HFFc6 (cell line): ENCODE measurements at regions not wholly inside any gene's neighbourhood (a gene's known extent, or its start where the extent isn't known, plus 50 kb on each side); places are given as distances from the start of the nearest gene placed in this dataset.

Experiments
- DNase-seq: peaks from one replicate; pipeline ENCODE4 v3.0.0-alpha.2; 2018
- H3K27ac Mint-ChIP-seq: 2 replicates; pipeline ENCODE4 v1.8.0; 2020; ENCODE audit warnings: mild to moderate bottlenecking, mixed read lengths
- H3K27me3 Mint-ChIP-seq: 2 replicates; pipeline ENCODE4 v1.8.0; 2021; ENCODE audit warnings: mild to moderate bottlenecking, moderate library complexity, mixed read lengths; ENCODE audit not compliant: insufficient read depth
- H3K36me3 Mint-ChIP-seq: 2 replicates; pipeline ENCODE4 v1.8.0; 2021; ENCODE audit warnings: low read depth, mixed read lengths
- H3K4me1 Mint-ChIP-seq: 2 replicates; pipeline ENCODE4 v1.8.0; 2020; ENCODE audit warnings: low read depth, mixed read lengths
- H3K4me3 Mint-ChIP-seq: 2 replicates; pipeline ENCODE4 v1.8.0; 2020; ENCODE audit warnings: mild to moderate bottlenecking, moderate library complexity, mixed read lengths
- H3K9me3 Mint-ChIP-seq: 2 replicates; pipeline ENCODE4 v1.8.0; 2020; ENCODE audit warnings: mild to moderate bottlenecking, mixed read lengths
- TF ChIP-seq, protein P1 (sequence below): fragments of 200-600 bp; sonication (generic); IDR thresholded peaks from 2 replicates; pipeline ENCODE4 v1.5.0; 2021; ENCODE audit warnings: antibody characterized with exemption, mild to moderate bottlenecking

GRCh38 chr2:128439791-128440665, 121.4 kb upstream of the HS6ST1 start:
- Mint-ChIP-seq H3K9me3 (no peaks in the 10 kb centered on the region), H3K27ac (no peak overlapping the region), H3K4me1 (peaks cover 12% of the 10 kb centered on the region; the same call in 1 of the 2 replicates), H3K36me3 (no peaks in the 10 kb centered on the region), H3K27me3 (peaks cover 20% of the 10 kb centered on the region), H3K4me3 (no peak overlapping the region)
- TF ChIP-seq, protein P1, sequence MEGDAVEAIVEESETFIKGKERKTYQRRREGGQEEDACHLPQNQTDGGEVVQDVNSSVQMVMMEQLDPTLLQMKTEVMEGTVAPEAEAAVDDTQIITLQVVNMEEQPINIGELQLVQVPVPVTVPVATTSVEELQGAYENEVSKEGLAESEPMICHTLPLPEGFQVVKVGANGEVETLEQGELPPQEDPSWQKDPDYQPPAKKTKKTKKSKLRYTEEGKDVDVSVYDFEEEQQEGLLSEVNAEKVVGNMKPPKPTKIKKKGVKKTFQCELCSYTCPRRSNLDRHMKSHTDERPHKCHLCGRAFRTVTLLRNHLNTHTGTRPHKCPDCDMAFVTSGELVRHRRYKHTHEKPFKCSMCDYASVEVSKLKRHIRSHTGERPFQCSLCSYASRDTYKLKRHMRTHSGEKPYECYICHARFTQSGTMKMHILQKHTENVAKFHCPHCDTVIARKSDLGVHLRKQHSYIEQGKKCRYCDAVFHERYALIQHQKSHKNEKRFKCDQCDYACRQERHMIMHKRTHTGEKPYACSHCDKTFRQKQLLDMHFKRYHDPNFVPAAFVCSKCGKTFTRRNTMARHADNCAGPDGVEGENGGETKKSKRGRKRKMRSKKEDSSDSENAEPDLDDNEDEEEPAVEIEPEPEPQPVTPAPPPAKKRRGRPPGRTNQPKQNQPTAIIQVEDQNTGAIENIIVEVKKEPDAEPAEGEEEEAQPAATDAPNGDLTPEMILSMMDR: no peak
- no peak for DNase-seq

DNA sequence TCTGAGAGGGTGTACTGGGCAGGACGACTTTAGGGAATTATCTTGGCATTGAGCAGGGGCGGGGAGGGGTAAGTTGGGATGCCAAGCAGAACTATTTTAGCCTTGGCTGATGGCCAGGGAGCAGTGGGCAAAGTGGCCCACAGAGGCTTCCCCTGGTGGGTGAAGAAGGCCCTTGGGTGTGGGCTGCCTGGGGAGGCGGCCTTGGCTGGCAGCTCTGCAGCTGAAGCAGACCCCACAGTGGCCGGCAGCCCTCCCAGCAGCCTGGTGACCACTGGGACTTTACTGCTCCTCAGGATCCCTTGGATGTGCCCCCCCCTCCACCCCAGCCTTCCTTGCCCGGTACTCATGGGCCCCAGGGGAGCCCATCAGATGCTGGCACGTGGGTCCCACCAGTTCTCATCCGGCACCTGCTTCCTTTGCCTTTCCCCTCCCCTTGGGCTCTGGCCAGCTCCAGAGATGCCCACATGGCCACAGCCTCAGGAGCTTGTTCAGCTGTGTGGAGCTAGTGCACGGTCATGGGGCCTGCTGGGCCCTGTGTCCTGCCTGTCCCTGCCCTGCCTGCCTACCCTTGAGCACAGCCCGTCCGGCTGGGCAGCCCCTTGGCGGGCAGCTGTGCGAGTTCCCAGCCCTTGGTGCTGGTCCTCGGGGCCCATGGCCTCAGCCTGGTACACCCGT, 122.1 kb upstream of the HS6ST1 start:
- DNase-seq: no peak

GRCh38 chr2:128441341-128442052, 122.8 kb upstream of the HS6ST1 start:
- Mint-ChIP-seq H3K9me3 (no peaks in the 10 kb centered on the region), H3K4me3 (no peak overlapping the region), H3K36me3 (no peaks in the 10 kb centered on the region), H3K27ac (no peak overlapping the region), H3K4me1 (peaks cover 12% of the 10 kb centered on the region; the same call in 1 of the 2 replicates), H3K27me3 (peaks cover 21% of the 10 kb centered on the region)
- no peak for DNase-seq
- TF ChIP-seq, protein P1: no peak

More for the DNA sequence above, 122.1 kb upstream of the HS6ST1 start:
- no peaks in the 10 kb centered on the region for H3K9me3 Mint-ChIP-seq
- no peak overlapping the region for H3K27ac Mint-ChIP-seq
- peaks cover 12% of the 10 kb centered on the region; the same call in 1 of the 2 replicates for H3K4me1 Mint-ChIP-seq
- no peak overlapping the region for H3K4me3 Mint-ChIP-seq
- H3K36me3 Mint-ChIP-seq: no peaks in the 10 kb centered on the region
- peaks cover 17% of the 10 kb centered on the region for H3K27me3 Mint-ChIP-seq
- TF ChIP-seq, protein P1: no peak

DNA sequence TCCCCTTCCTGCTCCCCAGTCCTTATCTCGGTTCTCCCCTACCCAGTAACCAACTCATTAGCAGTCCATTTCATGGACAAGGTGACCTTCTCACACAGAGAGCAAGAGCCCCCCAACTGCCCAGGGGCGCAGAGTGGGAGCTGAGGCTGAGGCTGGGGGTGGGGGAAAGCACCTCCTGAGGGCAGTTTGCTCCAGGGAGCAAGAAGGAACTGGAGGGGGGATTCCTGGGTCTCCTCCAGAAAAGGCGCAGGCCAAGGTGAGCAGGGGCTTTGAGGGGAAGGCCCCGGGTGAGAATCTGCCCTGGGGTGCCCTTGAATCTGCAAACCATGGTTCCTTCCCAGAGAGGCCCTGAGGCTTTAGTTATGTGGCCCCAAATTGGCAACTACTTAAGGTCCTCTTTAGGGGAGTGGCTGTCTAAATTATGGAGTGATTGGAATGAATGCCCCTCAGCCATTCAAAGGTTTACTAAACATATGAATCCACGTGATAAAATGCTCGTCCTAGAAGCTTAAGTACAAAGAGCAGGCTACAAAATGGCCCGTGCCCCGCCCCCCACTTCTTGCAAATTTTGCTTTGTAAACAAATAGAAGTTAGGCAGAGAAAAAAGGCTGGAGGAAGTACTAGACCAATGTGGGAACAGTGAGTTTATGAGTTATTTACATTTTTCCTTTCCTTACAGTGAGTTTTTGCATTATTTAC, 123.5 kb upstream of the HS6ST1 start:
- Mint-ChIP-seq H3K9me3 (no peaks in the 10 kb centered on the region), H3K27me3 (peaks cover 18% of the 10 kb centered on the region), H3K27ac (no peak overlapping the region), H3K36me3 (no peaks in the 10 kb centered on the region), H3K4me1 (peaks cover 12% of the 10 kb centered on the region; the same call in 1 of the 2 replicates), H3K4me3 (no peak overlapping the region)
- TF ChIP-seq, protein P1: no peak
- DNase-seq: no peak

GRCh38 chr2:128442891-128443302, 124.2 kb upstream of the HS6ST1 start:
- Mint-ChIP-seq H3K27ac (no peak overlapping the region), H3K9me3 (no peaks in the 10 kb centered on the region), H3K4me1 (peaks cover 12% of the 10 kb centered on the region; the same call in 1 of the 2 replicates), H3K4me3 (no peak overlapping the region), H3K27me3 (peaks cover 17% of the 10 kb centered on the region), H3K36me3 (no peaks in the 10 kb centered on the region)
- TF ChIP-seq, protein P1: no peak
- no peak for DNase-seq
